ENCODE measurements at regions not wholly inside any gene's neighbourhood (a gene's known extent, or its start where the extent isn't known, plus 50 kb on each side); places are given as distances from the start of the nearest gene placed in this dataset.

GRCh38 chr9:82558855-82559630, 503.9 kb downstream of the RASEF start:
- no peak for DNase-seq

- no peak for DNase-seq
Observed at GRCh38 chr9:82560036-82560435, 502.9 kb downstream of the RASEF start.

GRCh38 chr9:82560457-82560904, 502.5 kb downstream of the RASEF start:
- no peak for DNase-seq

GRCh38 chr9:82563094-82563493, 499.8 kb downstream of the RASEF start:
- no peak for DNase-seq

- no peak for DNase-seq
Observed at GRCh38 chr9:82563841-82564240, 499.1 kb downstream of the RASEF start.

GRCh38 chr9:82565188-82565969, 497.6 kb downstream of the RASEF start:
- DNase-seq, result no peak

- DNase-seq, result no peak
Observed at GRCh38 chr9:82567953-82568352, 495.0 kb downstream of the RASEF start.

- no peak for DNase-seq
Observed at GRCh38 chr9:82570226-82570625, 492.7 kb downstream of the RASEF start.

GRCh38 chr9:82571540-82571939, 491.4 kb downstream of the RASEF start:
- DNase-seq, result no peak

- DNase-seq, result no peak
Observed at GRCh38 chr9:82572146-82572545, 490.8 kb downstream of the RASEF start.

- no peak for DNase-seq
Observed at GRCh38 chr9:82574911-82575310, 488.0 kb downstream of the RASEF start.

GRCh38 chr9:82580921-82581320, 482.0 kb downstream of the RASEF start:
- no peak for DNase-seq

GRCh38 chr9:82581516-82581915, 481.4 kb downstream of the RASEF start:
- DNase-seq, result no peak

- DNase-seq, result no peak
Observed at GRCh38 chr9:82581935-82582334, 481.0 kb downstream of the RASEF start.

GRCh38 chr9:82582693-82583092, 480.2 kb downstream of the RASEF start:
- no peak for DNase-seq

- no peak for DNase-seq
Observed at GRCh38 chr9:82583524-82583923, 479.4 kb downstream of the RASEF start.

- no peak for DNase-seq
Observed at GRCh38 chr9:82584349-82584863, 478.5 kb downstream of the RASEF start.

- no peak for DNase-seq
Observed at GRCh38 chr9:82586918-82587356, 476.0 kb downstream of the RASEF start.

GRCh38 chr9:82588301-82589180, 474.4 kb downstream of the RASEF start:
- no peak for DNase-seq

GRCh38 chr9:82590845-82591244, 472.1 kb downstream of the RASEF start:
- DNase-seq, result no peak

- DNase-seq, result peak; percentile 23
Observed at GRCh38 chr9:82593501-82593900, 469.4 kb downstream of the RASEF start.

GRCh38 chr9:82597241-82598203, 465.4 kb downstream of the RASEF start:
- DNase-seq, result no peak

Data from fibroblast of skin of right biceps (primary cell).